T-helper 1 cell treated with Interleukin-12 subunit alpha and Interleukin-12 subunit beta and Interleukin-4 antibody, amounts not matched to agents 30 μg/mL and 1 μg/mL, for 36 hours (primary cell): ENCODE measurements at regions not wholly inside any gene's neighbourhood (a gene's known extent, or its start where the extent isn't known, plus 50 kb on each side); places are given as distances from the start of the nearest gene placed in this dataset.

Experiments
- H3K27ac Mint-ChIP-seq: one replicate; pipeline ENCODE4 v1.8.0; 2021; ENCODE audit warnings: mild to moderate bottlenecking, mixed read lengths
- H3K27me3 Mint-ChIP-seq: one replicate; pipeline ENCODE4 v1.8.0; 2021; ENCODE audit warnings: low read depth, mixed read lengths
- H3K36me3 Mint-ChIP-seq: one replicate; pipeline ENCODE4 v1.8.0; 2021; ENCODE audit warnings: low read depth, mixed read lengths
- H3K4me1 Mint-ChIP-seq: one replicate; pipeline ENCODE4 v1.8.0; 2021; ENCODE audit warnings: low read depth, mixed read lengths
- H3K4me3 Mint-ChIP-seq: one replicate; pipeline ENCODE4 v1.8.0; 2021; ENCODE audit warnings: mild to moderate bottlenecking, moderate library complexity, mixed read lengths
- H3K9me3 Mint-ChIP-seq: one replicate; pipeline ENCODE4 v1.8.0; 2021; ENCODE audit warnings: mixed read lengths

- Mint-ChIP-seq H3K4me1 (no peaks in the 10 kb centered on the region), H3K36me3 (no peaks in the 10 kb centered on the region), H3K4me3 (no peak overlapping the region), H3K27me3 (no peaks in the 10 kb centered on the region), H3K27ac (no peak overlapping the region), H3K9me3 (peaks cover 4% of the 10 kb centered on the region)
Observed at GRCh38 chr12:82121545-82121944, 236.6 kb downstream of the CCDC59 start.

GRCh38 chr12:82120901-82121300, 237.3 kb downstream of the CCDC59 start:
- H3K36me3 Mint-ChIP-seq: no peaks in the 10 kb centered on the region
- H3K4me1 Mint-ChIP-seq: no peaks in the 10 kb centered on the region
- no peak overlapping the region for H3K4me3 Mint-ChIP-seq
- no peaks in the 10 kb centered on the region for H3K27me3 Mint-ChIP-seq
- H3K9me3 Mint-ChIP-seq: peaks cover 6% of the 10 kb centered on the region
- no peak overlapping the region for H3K27ac Mint-ChIP-seq

DNA sequence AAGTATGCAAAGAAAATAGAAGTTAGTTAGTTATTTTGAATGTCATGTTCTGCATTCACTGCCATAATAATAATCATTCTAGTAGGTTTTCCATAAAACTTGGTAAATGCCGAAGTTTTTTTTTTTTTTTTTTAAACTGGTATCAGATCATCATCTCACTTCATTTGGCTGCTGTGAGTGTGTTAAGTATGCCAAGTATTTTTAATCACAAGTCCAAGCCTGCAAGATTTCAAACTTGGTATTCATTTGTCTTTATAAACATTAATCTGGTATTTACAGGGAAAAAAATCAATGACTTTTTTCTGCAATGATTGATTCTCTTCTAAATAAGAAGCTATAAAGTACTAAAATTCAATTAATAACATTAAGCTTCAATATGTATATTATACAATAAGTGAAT, 248.9 kb downstream of the CCDC59 start:
- Mint-ChIP-seq H3K27ac (no peak overlapping the region), H3K36me3 (no peaks in the 10 kb centered on the region), H3K4me1 (no peaks in the 10 kb centered on the region), H3K27me3 (no peaks in the 10 kb centered on the region), H3K4me3 (no peak overlapping the region), H3K9me3 (no peaks in the 10 kb centered on the region)

GRCh38 chr12:82108615-82109014, 249.6 kb downstream of the CCDC59 start:
- Mint-ChIP-seq H3K4me3 (no peak overlapping the region), H3K36me3 (no peaks in the 10 kb centered on the region), H3K4me1 (no peaks in the 10 kb centered on the region), H3K27me3 (no peaks in the 10 kb centered on the region), H3K27ac (no peak overlapping the region), H3K9me3 (no peaks in the 10 kb centered on the region)

GRCh38 chr12:82099216-82099615, 259.0 kb downstream of the CCDC59 start:
- Mint-ChIP-seq H3K9me3 (peaks cover 4% of the 10 kb centered on the region), H3K4me1 (no peaks in the 10 kb centered on the region), H3K27ac (no peak overlapping the region), H3K27me3 (no peaks in the 10 kb centered on the region), H3K36me3 (no peaks in the 10 kb centered on the region), H3K4me3 (no peak overlapping the region)

- no peaks in the 10 kb centered on the region for H3K9me3 Mint-ChIP-seq
- H3K4me3 Mint-ChIP-seq: no peak overlapping the region
- H3K27ac Mint-ChIP-seq: no peak overlapping the region
- no peaks in the 10 kb centered on the region for H3K27me3 Mint-ChIP-seq
- H3K36me3 Mint-ChIP-seq: no peaks in the 10 kb centered on the region
- no peaks in the 10 kb centered on the region for H3K4me1 Mint-ChIP-seq
Observed at GRCh38 chr12:82097877-82098276, 260.3 kb downstream of the CCDC59 start.

GRCh38 chr12:82097438-82097837, 260.7 kb downstream of the CCDC59 start:
- Mint-ChIP-seq H3K9me3 (no peaks in the 10 kb centered on the region), H3K27me3 (no peaks in the 10 kb centered on the region), H3K4me3 (no peak overlapping the region), H3K27ac (no peak overlapping the region), H3K36me3 (no peaks in the 10 kb centered on the region), H3K4me1 (no peaks in the 10 kb centered on the region)

DNA sequence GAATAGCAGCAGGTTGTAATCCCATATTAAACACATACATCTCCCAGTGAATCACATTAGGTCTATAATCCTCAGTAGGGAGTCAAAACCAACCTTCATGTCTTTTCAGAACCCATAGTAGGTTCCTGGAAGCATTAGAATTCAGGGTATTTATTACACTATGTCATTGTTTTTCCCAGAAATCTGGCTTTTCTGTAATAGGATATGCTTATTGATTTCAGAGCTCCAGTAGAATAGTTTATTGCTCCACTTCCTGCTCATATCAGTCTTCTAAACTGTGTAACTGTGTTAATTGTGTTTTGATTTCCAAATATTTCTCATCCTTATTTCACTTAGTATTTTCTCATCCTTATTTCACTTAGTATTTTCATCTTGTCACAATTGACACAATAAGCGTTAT, 268.0 kb downstream of the CCDC59 start:
- H3K27ac Mint-ChIP-seq: no peak overlapping the region
- H3K36me3 Mint-ChIP-seq: no peaks in the 10 kb centered on the region
- no peaks in the 10 kb centered on the region for H3K27me3 Mint-ChIP-seq
- peaks cover 4% of the 10 kb centered on the region for H3K9me3 Mint-ChIP-seq
- no peak overlapping the region for H3K4me3 Mint-ChIP-seq
- H3K4me1 Mint-ChIP-seq: no peaks in the 10 kb centered on the region

GRCh38 chr12:82089369-82090121, 268.6 kb downstream of the CCDC59 start:
- Mint-ChIP-seq H3K4me3 (no peak overlapping the region), H3K9me3 (peaks cover 4% of the 10 kb centered on the region), H3K36me3 (no peaks in the 10 kb centered on the region), H3K27me3 (no peaks in the 10 kb centered on the region), H3K27ac (no peak overlapping the region), H3K4me1 (no peaks in the 10 kb centered on the region)

GRCh38 chr12:82082501-82082900, 275.7 kb downstream of the CCDC59 start:
- Mint-ChIP-seq H3K27me3 (no peaks in the 10 kb centered on the region), H3K27ac (no peak overlapping the region), H3K36me3 (no peaks in the 10 kb centered on the region), H3K4me3 (no peak overlapping the region), H3K9me3 (peaks cover 4% of the 10 kb centered on the region), H3K4me1 (no peaks in the 10 kb centered on the region)

GRCh38 chr12:82069931-82070514, 288.2 kb downstream of the CCDC59 start:
- no peaks in the 10 kb centered on the region for H3K36me3 Mint-ChIP-seq
- H3K4me3 Mint-ChIP-seq: no peak overlapping the region
- H3K9me3 Mint-ChIP-seq: no peaks in the 10 kb centered on the region
- H3K4me1 Mint-ChIP-seq: no peaks in the 10 kb centered on the region
- no peaks in the 10 kb centered on the region for H3K27me3 Mint-ChIP-seq
- H3K27ac Mint-ChIP-seq: no peak overlapping the region

GRCh38 chr12:82058197-82058596, 299.0 kb upstream of the PPFIA2 start:
- H3K36me3 Mint-ChIP-seq: no peaks in the 10 kb centered on the region
- H3K4me1 Mint-ChIP-seq: no peaks in the 10 kb centered on the region
- H3K27ac Mint-ChIP-seq: no peak overlapping the region
- no peak overlapping the region for H3K4me3 Mint-ChIP-seq
- no peaks in the 10 kb centered on the region for H3K9me3 Mint-ChIP-seq
- no peaks in the 10 kb centered on the region for H3K27me3 Mint-ChIP-seq

DNA sequence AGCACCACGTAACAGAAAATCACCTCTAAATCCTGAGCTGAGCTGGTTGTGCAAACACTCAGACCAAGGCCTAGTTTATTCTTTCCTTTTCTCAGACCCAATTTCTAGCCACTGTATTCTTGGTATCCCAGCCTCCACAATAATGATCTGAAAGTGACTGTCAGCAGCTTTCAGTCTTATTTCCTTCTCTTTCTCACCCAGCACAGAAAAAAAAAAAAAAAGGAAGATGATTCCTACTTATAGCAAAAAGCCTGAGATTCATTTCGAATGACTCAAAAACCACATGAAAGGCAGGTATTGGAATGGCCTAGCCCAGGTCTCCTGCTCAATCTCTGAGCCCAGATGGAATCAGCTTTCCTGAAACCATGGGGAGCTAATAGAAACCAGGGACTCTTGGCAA, 298.6 kb upstream of the PPFIA2 start:
- H3K36me3 Mint-ChIP-seq: no peaks in the 10 kb centered on the region
- H3K4me3 Mint-ChIP-seq: no peak overlapping the region
- no peaks in the 10 kb centered on the region for H3K27me3 Mint-ChIP-seq
- no peaks in the 10 kb centered on the region for H3K9me3 Mint-ChIP-seq
- H3K27ac Mint-ChIP-seq: no peak overlapping the region
- H3K4me1 Mint-ChIP-seq: no peaks in the 10 kb centered on the region

DNA sequence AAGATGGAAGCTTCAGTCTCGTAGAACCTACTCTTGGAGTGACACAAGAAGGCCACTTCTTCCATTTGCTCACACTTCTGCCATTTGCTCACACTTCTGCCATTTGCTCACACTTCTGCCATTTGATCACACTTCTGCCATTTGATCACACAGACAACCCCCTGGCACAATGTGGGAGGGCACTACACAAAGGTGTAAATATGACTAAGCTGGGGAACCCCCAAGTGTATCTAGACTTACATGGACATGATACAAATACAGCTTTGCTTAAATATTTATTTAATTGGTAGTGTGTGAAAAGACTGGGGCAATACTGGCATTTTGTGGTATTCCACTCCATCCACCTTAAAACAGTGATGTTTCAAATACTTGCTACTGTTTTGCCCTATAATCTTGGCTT, 296.2 kb upstream of the PPFIA2 start:
- Mint-ChIP-seq H3K4me3 (no peak overlapping the region), H3K36me3 (no peaks in the 10 kb centered on the region), H3K4me1 (no peaks in the 10 kb centered on the region), H3K9me3 (no peaks in the 10 kb centered on the region), H3K27ac (no peak overlapping the region), H3K27me3 (no peaks in the 10 kb centered on the region)

GRCh38 chr12:82054566-82054965, 295.4 kb upstream of the PPFIA2 start:
- no peaks in the 10 kb centered on the region for H3K27me3 Mint-ChIP-seq
- H3K4me1 Mint-ChIP-seq: no peaks in the 10 kb centered on the region
- no peaks in the 10 kb centered on the region for H3K36me3 Mint-ChIP-seq
- H3K9me3 Mint-ChIP-seq: no peaks in the 10 kb centered on the region
- no peak overlapping the region for H3K4me3 Mint-ChIP-seq
- no peak overlapping the region for H3K27ac Mint-ChIP-seq
